Left lung (tissue), 4 donors: ENCODE measurements at regions not wholly inside any gene's neighbourhood (a gene's known extent, or its start where the extent isn't known, plus 50 kb on each side); places are given as distances from the start of the nearest gene placed in this dataset.

Source experiments
- ATAC-seq: fragments of 200-7000 bp; cut with Tn5 transposase; one replicate; pipeline ENCODE4 v1.9.1; 2020; ENCODE audit warnings: moderate library complexity
- DNase-seq, 4 donors: peaks; one replicate each; pipeline ENCODE4 v3.0.0-alpha.2; 2013 to 2020
- H3K27ac ChIP-seq, 2 donors: fragments of 200-600 bp; sonication (generic) in 1 of 2; one replicate each; pipeline versions ENCODE4 v1.5.0 to v1.8.0; 2020 to 2021
- H3K27me3 ChIP-seq, 2 donors: fragments of 200-600 bp; sonication (generic) in 1 of 2; one replicate each; pipeline versions ENCODE4 v1.5.0 to v1.8.0; 2020 to 2021
- H3K36me3 ChIP-seq, 2 donors: fragments of 200-600 bp; sonication (generic) in 1 of 2; one replicate each; pipeline versions ENCODE4 v1.5.0 to v1.8.0; 2020 to 2021
- H3K4me1 ChIP-seq, 2 donors: fragments of 200-600 bp; one replicate each; pipeline ENCODE4 v1.8.0; 2021
- H3K4me3 ChIP-seq, 2 donors: fragments of 200-600 bp; sonication (generic) in 1 of 2; one replicate each; pipeline versions ENCODE4 v1.5.0 to v1.8.0; 2020 to 2021; ENCODE audit warnings: mild to moderate bottlenecking in 1 of 2
- H3K9me3 ChIP-seq, 2 donors: fragments of 200-600 bp; sonication (generic) in 1 of 2; one replicate each; pipeline versions ENCODE4 v1.5.0 to v1.8.0; 2020 to 2021
- CTCF ChIP-seq, 2 donors: fragments of 200-600 bp; sonication (generic) in 1 of 2; IDR thresholded peaks; one replicate each; pipeline versions ENCODE4 v1.5.0 to v1.8.0; 2021; ENCODE audit warnings: antibody characterized with exemption in 2 of 2
- intact Hi-C, 2 donors: fragments of 100-400 bp; cut with DNase I; formaldehyde crosslinking; loops; one replicate each; pipeline versions ENCODE4 v1.11.2 to v1.14.2; 2022
- donor health status: DM: no; HTN: yes; CAD: no.
- donor health status: DM: no; HTN: no; CAD: no.

GRCh38 chr19:30659638-30660037, 287.5 kb downstream of the ZNF536 start:
- Histone ChIP-seq H3K4me3 (no peak overlapping the region), H3K9me3 (no peaks in the 10 kb centered on the region), H3K36me3 (no peaks in the 10 kb centered on the region), H3K4me1 (no peaks in the 10 kb centered on the region), H3K27me3 (peaks cover 0 to 28% of the 10 kb centered on the region in 2 donors), H3K27ac (no peak overlapping the region)
- intact Hi-C loops: no loop called here
- TF ChIP-seq CTCF (IDR thresholded peaks at IDR 0.05): no peak
- ATAC-seq (no peak), DNase-seq (no peak)

GRCh38 chr19:30656520-30657100, 284.4 kb downstream of the ZNF536 start:
- peaks cover 0 to 24% of the 10 kb centered on the region in 2 donors for H3K27me3 ChIP-seq
- no peak overlapping the region for H3K27ac ChIP-seq
- ATAC-seq: no peak
- H3K4me1 ChIP-seq: no peaks in the 10 kb centered on the region
- H3K9me3 ChIP-seq: no peaks in the 10 kb centered on the region
- no peak for DNase-seq
- no peak for TF ChIP-seq CTCF (IDR thresholded peaks at IDR 0.05)
- H3K4me3 ChIP-seq: no peak overlapping the region
- intact Hi-C loops: no loop called here
- no peaks in the 10 kb centered on the region for H3K36me3 ChIP-seq

- H3K27ac ChIP-seq: no peak overlapping the region
- H3K4me3 ChIP-seq: no peak overlapping the region
- TF ChIP-seq CTCF (IDR thresholded peaks at IDR 0.05): no peak
- H3K27me3 ChIP-seq: peaks cover 0 to 51% of the 10 kb centered on the region in 2 donors
- no peaks in the 10 kb centered on the region for H3K9me3 ChIP-seq
- intact Hi-C loops: no loop called here
- ATAC-seq (no peak), DNase-seq (no peak)
- no peaks in the 10 kb centered on the region for H3K4me1 ChIP-seq
- H3K36me3 ChIP-seq: no peaks in the 10 kb centered on the region
Observed at GRCh38 chr19:30653646-30654386, 281.6 kb downstream of the ZNF536 start.

- Histone ChIP-seq H3K9me3 (no peaks in the 10 kb centered on the region), H3K36me3 (no peaks in the 10 kb centered on the region), H3K27ac (no peak overlapping the region), H3K27me3 (peaks cover 0 to 61% of the 10 kb centered on the region in 2 donors), H3K4me1 (no peaks in the 10 kb centered on the region), H3K4me3 (no peak overlapping the region)
- DNase-seq (no peak), ATAC-seq (no peak)
- intact Hi-C loops: no loop called here
- TF ChIP-seq CTCF (IDR thresholded peaks at IDR 0.05): no peak
Observed at GRCh38 chr19:30652751-30653150, 280.6 kb downstream of the ZNF536 start.

- H3K4me3 ChIP-seq: no peak overlapping the region
- H3K36me3 ChIP-seq: no peaks in the 10 kb centered on the region
- intact Hi-C loops: no loop called here
- no peak for DNase-seq
- no peak for ATAC-seq
- no peak for TF ChIP-seq CTCF (IDR thresholded peaks at IDR 0.05)
- no peaks in the 10 kb centered on the region for H3K4me1 ChIP-seq
- H3K27ac ChIP-seq: no peak overlapping the region
- H3K9me3 ChIP-seq: no peaks in the 10 kb centered on the region
- H3K27me3 ChIP-seq: peaks cover 0 to 72% of the 10 kb centered on the region in 2 donors
Observed at GRCh38 chr19:30651691-30652090, 279.5 kb downstream of the ZNF536 start.
